Fibroblast of mammary gland (primary cell): ENCODE measurements at regions not wholly inside any gene's neighbourhood (a gene's known extent, or its start where the extent isn't known, plus 50 kb on each side); places are given as distances from the start of the nearest gene placed in this dataset.

Experiments
- DNase-seq: peaks from one replicate; pipeline ENCODE4 v3.0.0-alpha.2; 2010; ENCODE audit warnings: low read depth
- H3K4me3 ChIP-seq: 2 replicates; pipeline ENCODE4 v1.5.1; 2011; ENCODE audit warnings: low read depth, mild to moderate bottlenecking, low read length, moderate library complexity; ENCODE audit not compliant: control insufficient read depth
- CTCF ChIP-seq: conservative IDR thresholded peaks from 2 replicates; pipeline ENCODE4 v1.5.1; 2011; ENCODE audit warnings: low read depth, low read length, inconsistent platforms; ENCODE audit not compliant: control insufficient read depth, insufficient read depth

- no peak for DNase-seq
- TF ChIP-seq CTCF, result no peak
- no peak overlapping the region for H3K4me3 ChIP-seq
Observed at GRCh38 chr11:134463716-134464115, 51.7 kb upstream of the B3GAT1 start.
